Hippocampal formation (tissue), 2 donors: ENCODE measurements at regions not wholly inside any gene's neighbourhood (a gene's known extent, or its start where the extent isn't known, plus 50 kb on each side); places are given as distances from the start of the nearest gene placed in this dataset.
"Not testable (repeated sequence)": the region's sequence is repeated elsewhere in the genome, so short reads cannot be mapped to it uniquely, and the experiment has no call there.

Experiments
- DNase-seq, 2 donors: peaks; one replicate each; lab custom pipeline; 2025; lab: John Stamatoyannopoulos, UW

GRCh38 chr22:49351761-49352227 is 475.9 kb downstream of the BRD1 start:
- DNase-seq = no peak

- no peak for DNase-seq
Observed at GRCh38 chr22:49350441-49351121, 477.1 kb downstream of the BRD1 start.

- DNase-seq = no peak
Observed at GRCh38 chr22:49349841-49350381, 477.8 kb downstream of the BRD1 start.

- DNase-seq = no peak
Observed at GRCh38 chr22:49349181-49349835, 478.4 kb downstream of the BRD1 start.

- DNase-seq = no peak
Observed at GRCh38 chr22:49348631-49349030, 479.0 kb downstream of the BRD1 start.

- DNase-seq = no peak
Observed at GRCh38 chr22:49347376-49347775, 480.3 kb downstream of the BRD1 start.

- DNase-seq = no peak
Observed at GRCh38 chr22:49345896-49346295, 481.8 kb downstream of the BRD1 start.

GRCh38 chr22:49344656-49345055 is 483.0 kb downstream of the BRD1 start:
- no peak for DNase-seq

- peak in 1 of 2 donors; percentile 12 for DNase-seq
Observed at GRCh38 chr22:49344161-49344560, 483.5 kb downstream of the BRD1 start.

GRCh38 chr22:49340406-49340805 is 487.3 kb downstream of the BRD1 start:
- DNase-seq = no peak

- not testable (repeated sequence) for DNase-seq
Observed at GRCh38 chr22:49336483-49336882, 491.2 kb downstream of the BRD1 start.

GRCh38 chr22:49334976-49335375 is 492.7 kb downstream of the BRD1 start:
- DNase-seq = no peak

GRCh38 chr22:49334449-49334789 is 493.3 kb downstream of the BRD1 start:
- no peak for DNase-seq

- no peak for DNase-seq
Observed at GRCh38 chr22:49333206-49333605, 494.5 kb downstream of the BRD1 start.

GRCh38 chr22:49332691-49333090 is 495.0 kb downstream of the BRD1 start:
- DNase-seq = no peak

GRCh38 chr22:49331878-49332277 is 495.8 kb downstream of the BRD1 start:
- no peak for DNase-seq

GRCh38 chr22:49331223-49331815 is 496.4 kb downstream of the BRD1 start:
- DNase-seq = no peak

- no peak for DNase-seq
Observed at GRCh38 chr22:49330421-49331222, 497.1 kb downstream of the BRD1 start.

- no peak for DNase-seq
Observed at GRCh38 chr22:49329636-49330035, 498.0 kb downstream of the BRD1 start.

GRCh38 chr22:49328630-49329405 is 498.9 kb downstream of the BRD1 start:
- DNase-seq = no peak

GRCh38 chr22:49328118-49328475 is 499.6 kb downstream of the BRD1 start:
- DNase-seq = no peak
